Fibroblast of the aortic adventitia (primary cell): ENCODE measurements at regions not wholly inside any gene's neighbourhood (a gene's known extent, or its start where the extent isn't known, plus 50 kb on each side); places are given as distances from the start of the nearest gene placed in this dataset.

ENCODE experiments used
- DNase-seq: peaks from one replicate; pipeline ENCODE4 v3.0.0-alpha.2; 2010; ENCODE audit warnings: low read depth
- H3K4me3 ChIP-seq: 2 replicates; pipeline ENCODE4 v1.5.1; 2011; ENCODE audit warnings: low read depth, mild to moderate bottlenecking, control low read depth, low read length, moderate library complexity
- TF ChIP-seq, protein P1 (sequence below): IDR thresholded peaks from 2 replicates; pipeline ENCODE4 v1.5.1; 2011; ENCODE audit warnings: mild to moderate bottlenecking, low read length, control low read depth, inconsistent platforms; ENCODE audit not compliant: insufficient read depth

GRCh38 chr1:244955661-244956060, 91.3 kb upstream of the HNRNPU start:
- DNase-seq, result no peak
- H3K4me3 ChIP-seq, result no peak overlapping the region
- TF ChIP-seq, protein P1, sequence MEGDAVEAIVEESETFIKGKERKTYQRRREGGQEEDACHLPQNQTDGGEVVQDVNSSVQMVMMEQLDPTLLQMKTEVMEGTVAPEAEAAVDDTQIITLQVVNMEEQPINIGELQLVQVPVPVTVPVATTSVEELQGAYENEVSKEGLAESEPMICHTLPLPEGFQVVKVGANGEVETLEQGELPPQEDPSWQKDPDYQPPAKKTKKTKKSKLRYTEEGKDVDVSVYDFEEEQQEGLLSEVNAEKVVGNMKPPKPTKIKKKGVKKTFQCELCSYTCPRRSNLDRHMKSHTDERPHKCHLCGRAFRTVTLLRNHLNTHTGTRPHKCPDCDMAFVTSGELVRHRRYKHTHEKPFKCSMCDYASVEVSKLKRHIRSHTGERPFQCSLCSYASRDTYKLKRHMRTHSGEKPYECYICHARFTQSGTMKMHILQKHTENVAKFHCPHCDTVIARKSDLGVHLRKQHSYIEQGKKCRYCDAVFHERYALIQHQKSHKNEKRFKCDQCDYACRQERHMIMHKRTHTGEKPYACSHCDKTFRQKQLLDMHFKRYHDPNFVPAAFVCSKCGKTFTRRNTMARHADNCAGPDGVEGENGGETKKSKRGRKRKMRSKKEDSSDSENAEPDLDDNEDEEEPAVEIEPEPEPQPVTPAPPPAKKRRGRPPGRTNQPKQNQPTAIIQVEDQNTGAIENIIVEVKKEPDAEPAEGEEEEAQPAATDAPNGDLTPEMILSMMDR, result no peak

GRCh38 chr1:244954359-244954758, 90.0 kb upstream of the HNRNPU start:
- TF ChIP-seq, protein P1, result no peak
- no peak for DNase-seq
- no peak overlapping the region for H3K4me3 ChIP-seq

DNA sequence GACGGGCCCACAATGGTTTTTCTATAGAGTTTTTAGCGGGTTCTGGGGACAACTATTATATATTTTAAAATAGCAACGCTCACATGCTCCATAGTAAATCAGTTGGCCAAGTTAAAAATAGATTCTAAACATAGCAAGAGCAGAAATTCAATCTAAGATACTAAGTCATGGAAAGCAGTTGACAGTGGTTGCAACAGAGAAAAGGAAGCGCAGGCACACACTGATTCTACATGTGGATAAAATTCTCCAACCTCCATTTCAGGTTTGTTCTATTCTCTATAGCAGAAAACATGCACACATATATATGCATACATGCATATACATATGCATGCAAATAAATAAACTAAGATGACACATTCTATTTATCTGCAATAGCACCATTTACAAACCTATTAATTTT, 89.6 kb upstream of the HNRNPU start:
- H3K4me3 ChIP-seq, result no peak overlapping the region
- TF ChIP-seq, protein P1, result no peak
- DNase-seq, result no peak

GRCh38 chr1:244952940-244953339, 88.6 kb upstream of the HNRNPU start:
- TF ChIP-seq, protein P1, result no peak
- DNase-seq, result no peak
- H3K4me3 ChIP-seq, result no peak overlapping the region

GRCh38 chr1:244952280-244952933, 88.1 kb upstream of the HNRNPU start:
- H3K4me3 ChIP-seq, result no peak overlapping the region
- no peak for DNase-seq
- TF ChIP-seq, protein P1, result no peak

DNA sequence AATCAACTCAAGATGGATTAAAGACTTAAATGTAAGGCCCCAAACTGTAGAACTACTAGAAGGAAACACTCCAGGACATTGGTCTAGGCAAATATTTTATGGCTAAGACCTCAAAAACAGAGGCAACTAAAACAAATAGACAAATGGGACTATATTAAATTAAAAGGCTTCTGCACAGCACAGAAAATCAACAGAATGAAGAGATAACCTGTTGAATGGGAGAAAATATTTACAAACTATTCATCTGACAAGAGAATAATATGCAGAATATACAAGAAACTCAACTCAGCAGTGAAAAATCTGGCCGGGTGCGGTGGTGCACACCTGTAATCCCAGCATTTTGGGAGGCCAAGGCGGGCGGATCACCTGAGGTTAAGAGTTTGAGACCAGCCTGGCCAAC, 84.1 kb upstream of the HNRNPU start:
- no peak overlapping the region for H3K4me3 ChIP-seq
- DNase-seq, result no peak
- TF ChIP-seq, protein P1, result no peak

DNA sequence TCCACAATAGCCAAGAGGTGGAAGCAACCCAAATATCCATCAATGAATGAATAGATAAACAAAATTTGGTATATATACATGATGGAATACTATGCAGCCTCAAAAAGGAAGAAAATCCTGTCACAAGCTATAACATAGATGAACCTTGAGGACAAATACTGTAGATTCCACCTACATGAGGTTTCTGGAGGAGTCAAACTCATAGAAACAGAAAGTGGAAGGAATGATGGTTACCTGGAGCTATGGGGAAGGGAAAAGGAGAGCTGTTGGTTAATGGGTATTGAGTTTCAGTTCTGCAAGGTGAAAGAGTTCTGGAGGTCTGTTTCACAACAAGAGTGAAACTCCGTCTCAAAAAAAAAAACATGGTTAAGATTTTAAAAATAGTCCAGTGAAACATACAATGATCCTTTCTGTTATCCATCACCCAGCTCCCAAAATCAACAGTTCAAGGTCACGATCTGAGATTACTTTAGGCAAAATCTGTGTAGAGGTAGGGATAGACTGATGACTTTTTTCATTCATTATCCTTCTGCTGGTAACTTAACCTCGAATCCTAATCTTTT, 80.8 kb upstream of the HNRNPU start:
- DNase-seq, result no peak
- TF ChIP-seq, protein P1, result no peak
- H3K4me3 ChIP-seq, result no peak overlapping the region
